Liver (tissue), 7 donors: ENCODE measurements at regions not wholly inside any gene's neighbourhood (a gene's known extent, or its start where the extent isn't known, plus 50 kb on each side); places are given as distances from the start of the nearest gene placed in this dataset.
"Not testable (repeated sequence)": the region's sequence is repeated elsewhere in the genome, so short reads cannot be mapped to it uniquely, and the experiment has no call there.

Experiments
- DNase-seq: peaks from one replicate; pipeline ENCODE4 v3.0.0-alpha.2; 2017; ENCODE audit warnings: low spot score
- H3K27ac ChIP-seq, 2 donors: one replicate each; pipeline ENCODE4 v1.7.0; 2013; ENCODE audit warnings: inconsistent platforms in 2 of 2, low read length in 2 of 2, control low read depth in 1 of 2, low read depth in 1 of 2, mild to moderate bottlenecking in 1 of 2
- H3K27me3 ChIP-seq, 4 donors: one replicate each; pipeline versions ENCODE4 v1.6.1 to v1.7.0; 2013; ENCODE audit warnings: low read length in 3 of 4, inconsistent platforms in 1 of 4, mild to moderate bottlenecking in 1 of 4, moderate library complexity in 1 of 4; ENCODE audit not compliant: control insufficient read depth in 4 of 4, insufficient read depth in 4 of 4
- H3K36me3 ChIP-seq, 4 donors: one replicate each; pipeline versions ENCODE4 v1.6.1 to v1.7.0; 2013; ENCODE audit warnings: low read length in 3 of 4, mild to moderate bottlenecking in 3 of 4, low read depth in 1 of 4, moderate library complexity in 1 of 4; ENCODE audit not compliant: control insufficient read depth in 4 of 4, insufficient read depth in 3 of 4
- H3K4me1 ChIP-seq, 4 donors: one replicate each; pipeline versions ENCODE4 v1.6.1 to v1.7.0; 2013; ENCODE audit warnings: low read length in 3 of 4, mild to moderate bottlenecking in 3 of 4, moderate library complexity in 1 of 4; ENCODE audit not compliant: control insufficient read depth in 4 of 4, insufficient read depth in 4 of 4
- H3K4me3 ChIP-seq, 3 donors: one replicate each; pipeline versions ENCODE4 v1.6.1 to v1.7.0; 2013; ENCODE audit warnings: low read length in 3 of 3, control low read depth in 1 of 3, low read depth in 1 of 3, mild to moderate bottlenecking in 1 of 3
- H3K9ac ChIP-seq, 2 donors: one replicate each; pipeline ENCODE4 v1.7.0; 2013; ENCODE audit warnings: low read length in 2 of 2, mild to moderate bottlenecking in 2 of 2, moderate library complexity in 2 of 2, control low read depth in 1 of 2, low read depth in 1 of 2
- H3K9me3 ChIP-seq, 4 donors: one replicate each; pipeline versions ENCODE4 v1.6.1 to v1.7.0; 2013; ENCODE audit warnings: low read length in 3 of 4; ENCODE audit not compliant: control insufficient read depth in 4 of 4
- FOXA1 ChIP-seq: IDR thresholded peaks from 2 replicates; pipeline ENCODE4 v1.6.1; 2016; ENCODE audit warnings: antibody characterized with exemption
- FOXA2 ChIP-seq: IDR thresholded peaks from 2 replicates; pipeline ENCODE4 v1.6.1; 2016; ENCODE audit warnings: antibody characterized with exemption
- HNF4A ChIP-seq, 2 donors: conservative IDR thresholded peaks; 2 replicates each; pipeline ENCODE4 v1.6.1; 2016; ENCODE audit warnings: antibody characterized with exemption in 2 of 2, mild to moderate bottlenecking in 2 of 2
- JUND ChIP-seq, 2 donors: IDR thresholded peaks; 2 replicates each; pipeline ENCODE4 v1.6.1; 2016; ENCODE audit warnings: antibody characterized with exemption in 2 of 2
- NR2F2 ChIP-seq: IDR thresholded peaks from 2 replicates; pipeline ENCODE4 v1.6.1; 2016; ENCODE audit warnings: antibody characterized with exemption
- SP1 ChIP-seq: IDR thresholded peaks from 2 replicates; pipeline ENCODE4 v1.6.1; 2018; ENCODE audit warnings: antibody characterized with exemption, mild to moderate bottlenecking
- YY1 ChIP-seq: IDR thresholded peaks from 2 replicates; pipeline ENCODE4 v1.6.1; 2016; ENCODE audit warnings: antibody characterized with exemption, mild to moderate bottlenecking
- ZBTB33 ChIP-seq: IDR thresholded peaks from 2 replicates; pipeline ENCODE4 v1.6.1; 2016; ENCODE audit warnings: antibody characterized with exemption
- WGBS: extraction: QIAGEN DNeasy Blood & Tissue Kit; methylation state at CpG from one replicate; pipeline ENCODE4 v1.1.7; 2013; 5-methylcytosine and 5-hydroxymethylcytosine counted together
- TF ChIP-seq, protein P1 (sequence below): IDR thresholded peaks from 2 replicates; pipeline ENCODE4 v1.6.1; 2016; ENCODE audit warnings: antibody characterized with exemption, mild to moderate bottlenecking
- TF ChIP-seq, protein P2 (sequence below): IDR thresholded peaks from 2 replicates; pipeline ENCODE4 v1.6.1; 2016; ENCODE audit warnings: antibody characterized with exemption
- donor health status: healthy.
- donor health status: healthy.
- donor health status: healthy.
- donor health status: healthy.

- Histone ChIP-seq H3K9me3 (no peaks in the 10 kb centered on the region), H3K36me3 (no peaks in the 10 kb centered on the region), H3K4me1 (no peaks in the 10 kb centered on the region), H3K9ac (no peak overlapping the region), H3K27ac (no peak overlapping the region), H3K27me3 (peaks cover 0 to 1% (median 0%) of the 10 kb centered on the region in 4 donors), H3K4me3 (no peak overlapping the region)
- no peak for TF ChIP-seq HNF4A (conservative IDR thresholded peaks at IDR 0.05)
- no peak for TF ChIP-seq SP1
- TF ChIP-seq, protein P1, sequence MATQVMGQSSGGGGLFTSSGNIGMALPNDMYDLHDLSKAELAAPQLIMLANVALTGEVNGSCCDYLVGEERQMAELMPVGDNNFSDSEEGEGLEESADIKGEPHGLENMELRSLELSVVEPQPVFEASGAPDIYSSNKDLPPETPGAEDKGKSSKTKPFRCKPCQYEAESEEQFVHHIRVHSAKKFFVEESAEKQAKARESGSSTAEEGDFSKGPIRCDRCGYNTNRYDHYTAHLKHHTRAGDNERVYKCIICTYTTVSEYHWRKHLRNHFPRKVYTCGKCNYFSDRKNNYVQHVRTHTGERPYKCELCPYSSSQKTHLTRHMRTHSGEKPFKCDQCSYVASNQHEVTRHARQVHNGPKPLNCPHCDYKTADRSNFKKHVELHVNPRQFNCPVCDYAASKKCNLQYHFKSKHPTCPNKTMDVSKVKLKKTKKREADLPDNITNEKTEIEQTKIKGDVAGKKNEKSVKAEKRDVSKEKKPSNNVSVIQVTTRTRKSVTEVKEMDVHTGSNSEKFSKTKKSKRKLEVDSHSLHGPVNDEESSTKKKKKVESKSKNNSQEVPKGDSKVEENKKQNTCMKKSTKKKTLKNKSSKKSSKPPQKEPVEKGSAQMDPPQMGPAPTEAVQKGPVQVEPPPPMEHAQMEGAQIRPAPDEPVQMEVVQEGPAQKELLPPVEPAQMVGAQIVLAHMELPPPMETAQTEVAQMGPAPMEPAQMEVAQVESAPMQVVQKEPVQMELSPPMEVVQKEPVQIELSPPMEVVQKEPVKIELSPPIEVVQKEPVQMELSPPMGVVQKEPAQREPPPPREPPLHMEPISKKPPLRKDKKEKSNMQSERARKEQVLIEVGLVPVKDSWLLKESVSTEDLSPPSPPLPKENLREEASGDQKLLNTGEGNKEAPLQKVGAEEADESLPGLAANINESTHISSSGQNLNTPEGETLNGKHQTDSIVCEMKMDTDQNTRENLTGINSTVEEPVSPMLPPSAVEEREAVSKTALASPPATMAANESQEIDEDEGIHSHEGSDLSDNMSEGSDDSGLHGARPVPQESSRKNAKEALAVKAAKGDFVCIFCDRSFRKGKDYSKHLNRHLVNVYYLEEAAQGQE, result no peak
- no peak for TF ChIP-seq JUND (IDR thresholded peaks at IDR 0.05)
- no peak for TF ChIP-seq ZBTB33
- TF ChIP-seq, protein P2, sequence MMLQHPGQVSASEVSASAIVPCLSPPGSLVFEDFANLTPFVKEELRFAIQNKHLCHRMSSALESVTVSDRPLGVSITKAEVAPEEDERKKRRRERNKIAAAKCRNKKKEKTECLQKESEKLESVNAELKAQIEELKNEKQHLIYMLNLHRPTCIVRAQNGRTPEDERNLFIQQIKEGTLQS, result no peak
- TF ChIP-seq NR2F2, result no peak
- no peak for TF ChIP-seq YY1
- no peak for TF ChIP-seq FOXA2
- WGBS, result 51% methylated on average over 2 of the region's 2 CpGs
- DNase-seq, result no peak
Measured at GRCh38 chr4:187908731-187909130, 86.8 kb upstream of the ZFP42 start.

DNA sequence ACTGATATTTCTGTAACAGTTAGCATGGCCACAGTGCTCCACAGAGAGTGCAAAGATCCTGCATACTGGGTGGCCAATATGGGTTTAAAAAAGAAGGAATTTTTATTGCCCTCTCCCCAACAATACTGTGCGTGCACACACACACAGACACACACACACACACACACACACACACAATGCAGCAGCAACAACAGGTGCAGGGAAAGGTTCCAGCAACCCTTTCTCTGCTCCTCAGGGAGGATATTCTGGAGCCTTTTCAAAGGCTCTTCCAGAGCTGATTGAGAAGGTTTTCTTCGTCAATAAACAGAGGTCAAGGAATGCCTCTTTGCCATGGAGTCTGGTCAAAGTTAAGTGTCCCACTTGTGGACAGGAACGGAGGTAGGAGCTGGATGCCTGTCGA is 84.8 kb upstream of the ZFP42 start:
- no peaks in the 10 kb centered on the region for H3K9me3 ChIP-seq
- no peak for DNase-seq
- H3K36me3 ChIP-seq, result no peaks in the 10 kb centered on the region
- 67% methylated on average over 4 of the region's 4 CpGs for WGBS
- H3K27ac ChIP-seq, result no peak overlapping the region
- TF ChIP-seq FOXA2 (no peak), FOXA1 (no peak), JUND (IDR thresholded peaks at IDR 0.05) (no peak), ZBTB33 (no peak)
- peaks cover 0 to 2% (median 0%) of the 10 kb centered on the region in 4 donors for H3K27me3 ChIP-seq
- no peak overlapping the region for H3K4me3 ChIP-seq
- no peaks in the 10 kb centered on the region for H3K4me1 ChIP-seq
- no peak overlapping the region for H3K9ac ChIP-seq

- not testable (repeated sequence) for H3K9me3 ChIP-seq, H3K27ac ChIP-seq, DNase-seq, H3K9ac ChIP-seq, H3K4me1 ChIP-seq, H3K27me3 ChIP-seq, H3K4me3 ChIP-seq, H3K36me3 ChIP-seq
- 72% methylated on average over 5 of the region's 5 CpGs for whole genome bisulfite sequencing
Measured at GRCh38 chr4:187915406-187915805, 80.2 kb upstream of the ZFP42 start.
